Breast epithelium (tissue), 3 donors: ENCODE measurements at regions not wholly inside any gene's neighbourhood (a gene's known extent, or its start where the extent isn't known, plus 50 kb on each side); places are given as distances from the start of the nearest gene placed in this dataset.

ENCODE experiments used
- POLR2A ChIP-seq: fragments of 450-650 bp; IDR thresholded peaks from one replicate; pipeline ENCODE4 v1.6.1; 2016; ENCODE audit warnings: antibody characterized with exemption, mild to moderate bottlenecking, moderate library complexity
- POLR2AphosphoS5 ChIP-seq, 3 donors: sonication (generic); formaldehyde crosslinking; IDR thresholded peaks; one replicate each; pipeline ENCODE4 v1.6.1; 2017; ENCODE audit warnings: antibody characterized with exemption in 3 of 3
- TF ChIP-seq, protein P1 (sequence below), 3 donors: fragments of 450-650 bp; IDR thresholded peaks; one replicate each; pipeline ENCODE4 v1.5.1; 2016 to 2017; ENCODE audit warnings: antibody characterized with exemption in 3 of 3, mild to moderate bottlenecking in 3 of 3, moderate library complexity in 3 of 3

- no peak for TF ChIP-seq POLR2A
- TF ChIP-seq POLR2AphosphoS5 (IDR thresholded peaks at IDR 0.05), result no peak
- TF ChIP-seq, protein P1, sequence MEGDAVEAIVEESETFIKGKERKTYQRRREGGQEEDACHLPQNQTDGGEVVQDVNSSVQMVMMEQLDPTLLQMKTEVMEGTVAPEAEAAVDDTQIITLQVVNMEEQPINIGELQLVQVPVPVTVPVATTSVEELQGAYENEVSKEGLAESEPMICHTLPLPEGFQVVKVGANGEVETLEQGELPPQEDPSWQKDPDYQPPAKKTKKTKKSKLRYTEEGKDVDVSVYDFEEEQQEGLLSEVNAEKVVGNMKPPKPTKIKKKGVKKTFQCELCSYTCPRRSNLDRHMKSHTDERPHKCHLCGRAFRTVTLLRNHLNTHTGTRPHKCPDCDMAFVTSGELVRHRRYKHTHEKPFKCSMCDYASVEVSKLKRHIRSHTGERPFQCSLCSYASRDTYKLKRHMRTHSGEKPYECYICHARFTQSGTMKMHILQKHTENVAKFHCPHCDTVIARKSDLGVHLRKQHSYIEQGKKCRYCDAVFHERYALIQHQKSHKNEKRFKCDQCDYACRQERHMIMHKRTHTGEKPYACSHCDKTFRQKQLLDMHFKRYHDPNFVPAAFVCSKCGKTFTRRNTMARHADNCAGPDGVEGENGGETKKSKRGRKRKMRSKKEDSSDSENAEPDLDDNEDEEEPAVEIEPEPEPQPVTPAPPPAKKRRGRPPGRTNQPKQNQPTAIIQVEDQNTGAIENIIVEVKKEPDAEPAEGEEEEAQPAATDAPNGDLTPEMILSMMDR (IDR thresholded peaks at IDR 0.05), result no peak
These were observed 245.0 kb upstream of the RAB6C start for GRCh38 chr2:129734343-129735034.
